ENCODE measurements at regions not wholly inside any gene's neighbourhood (a gene's known extent, or its start where the extent isn't known, plus 50 kb on each side); places are given as distances from the start of the nearest gene placed in this dataset.

DNA sequence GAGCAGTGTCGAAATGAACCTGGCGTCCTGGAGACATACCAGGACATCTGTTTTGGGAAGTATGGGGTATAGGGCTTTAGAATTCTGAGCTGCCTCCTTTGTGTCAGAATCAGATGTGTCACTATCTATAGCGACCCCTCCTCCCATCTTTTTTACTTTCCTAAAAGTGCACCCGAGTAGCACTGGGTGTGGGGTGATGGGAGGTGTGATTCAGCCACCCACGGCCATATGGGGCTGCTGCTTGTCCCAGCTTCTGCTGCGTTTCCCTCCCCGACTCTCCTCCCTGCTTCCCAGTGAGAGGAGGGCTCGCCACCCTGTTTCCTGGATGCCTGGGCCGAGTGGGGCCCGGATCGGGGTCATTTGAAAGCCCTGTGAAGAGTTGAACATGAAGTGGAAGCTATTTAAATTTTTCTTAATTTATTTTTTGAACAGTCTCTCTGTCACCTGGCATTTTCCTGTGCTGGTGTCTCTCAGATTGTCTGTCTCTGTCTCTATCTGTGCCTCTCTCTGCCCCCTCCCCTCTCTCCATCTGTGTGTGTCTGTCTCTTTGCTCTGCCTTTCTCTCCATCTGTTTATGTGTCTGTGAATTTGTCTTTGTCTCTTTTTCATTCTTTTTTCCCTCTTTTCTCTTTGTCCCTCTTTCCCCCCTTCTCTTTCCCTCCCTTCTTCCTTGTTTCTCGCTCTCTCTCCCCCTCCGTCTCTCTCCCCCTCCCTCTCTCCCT lies 638.8 kb upstream of the EEF2KMT start:
- Histone ChIP-seq H3K27ac (ENCODE audit: insufficient read depth, low read depth, low read length, poor library complexity, severe bottlenecking) (no peak overlapping the region), H3K4me3 (ENCODE audit: insufficient read depth, low read depth, low read length) (no peak overlapping the region), H3K27me3 (ENCODE audit: control insufficient read depth, insufficient read depth, low read length, poor library complexity, severe bottlenecking) (no peaks in the 10 kb centered on the region), H3K9me3 (ENCODE audit: control insufficient read depth, low read length) (no peaks in the 10 kb centered on the region), H3K36me3 (ENCODE audit: control insufficient read depth, insufficient read depth, low read length) (no peaks in the 10 kb centered on the region), H3K4me1 (ENCODE audit: control insufficient read depth, insufficient read depth, low read length) (no peaks in the 10 kb centered on the region)
- 82 to 87% methylated on average over 12 to 13 of the region's 13 CpGs for WGBS, 2 experiments

DNA sequence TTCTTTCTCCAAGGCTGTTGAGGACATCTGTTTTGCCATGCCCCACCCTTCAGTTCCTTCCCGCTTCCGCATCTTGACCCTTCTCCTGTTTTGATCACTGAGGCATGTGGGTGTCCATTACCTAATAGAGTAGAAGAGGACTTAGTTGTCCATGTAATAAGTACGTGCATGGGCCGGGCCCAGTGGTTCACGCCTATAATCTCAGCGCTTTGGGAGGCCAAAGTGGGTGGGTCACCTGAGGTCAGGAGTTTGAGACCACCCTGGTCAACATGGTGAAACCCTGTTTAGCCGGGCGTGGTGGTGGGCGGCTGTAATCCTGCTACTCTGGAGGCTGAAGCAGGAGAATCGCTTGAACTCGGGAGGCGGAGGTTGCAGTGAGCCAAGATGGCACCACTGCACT lies 637.8 kb upstream of the EEF2KMT start:
- WGBS, 2 experiments: 95 to 96% methylated on average over 12 of the region's 12 CpGs
- H3K9me3 ChIP-seq (ENCODE audit: control insufficient read depth, low read length): no peaks in the 10 kb centered on the region
- H3K4me1 ChIP-seq (ENCODE audit: control insufficient read depth, insufficient read depth, low read length): no peaks in the 10 kb centered on the region
- H3K27me3 ChIP-seq (ENCODE audit: control insufficient read depth, insufficient read depth, low read length, poor library complexity, severe bottlenecking): no peaks in the 10 kb centered on the region
- no peaks in the 10 kb centered on the region for H3K36me3 ChIP-seq (ENCODE audit: control insufficient read depth, insufficient read depth, low read length)
- H3K4me3 ChIP-seq (ENCODE audit: insufficient read depth, low read depth, low read length): no peak overlapping the region
- H3K27ac ChIP-seq (ENCODE audit: insufficient read depth, low read depth, low read length, poor library complexity, severe bottlenecking): no peak overlapping the region

DNA sequence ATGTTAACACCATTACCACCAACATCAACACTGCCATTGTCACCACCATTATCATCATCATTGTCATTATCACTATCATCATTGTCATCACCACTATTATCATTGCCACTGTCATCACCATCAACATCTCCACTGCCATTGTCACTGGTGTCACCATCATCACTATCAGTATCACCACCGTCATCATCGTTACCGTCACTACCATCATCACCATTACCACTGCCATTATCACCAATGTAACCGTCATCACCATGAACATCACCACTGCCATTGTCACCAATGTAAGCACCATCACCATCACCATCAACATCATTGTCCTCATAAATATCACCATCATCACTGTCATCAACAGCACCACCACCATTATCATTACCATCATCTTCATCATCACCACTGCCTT lies 633.2 kb upstream of the EEF2KMT start:
- Histone ChIP-seq H3K36me3 (ENCODE audit: control insufficient read depth, insufficient read depth, low read length) (no peaks in the 10 kb centered on the region), H3K4me1 (ENCODE audit: control insufficient read depth, insufficient read depth, low read length) (no peaks in the 10 kb centered on the region), H3K27me3 (ENCODE audit: control insufficient read depth, insufficient read depth, low read length, poor library complexity, severe bottlenecking) (no peaks in the 10 kb centered on the region), H3K9me3 (ENCODE audit: control insufficient read depth, low read length) (no peaks in the 10 kb centered on the region), H3K27ac (ENCODE audit: insufficient read depth, low read depth, low read length, poor library complexity, severe bottlenecking) (no peak overlapping the region), H3K4me3 (ENCODE audit: insufficient read depth, low read depth, low read length) (no peak overlapping the region)
- 93 to 94% methylated on average over 4 of the region's 4 CpGs for WGBS, 2 experiments

DNA sequence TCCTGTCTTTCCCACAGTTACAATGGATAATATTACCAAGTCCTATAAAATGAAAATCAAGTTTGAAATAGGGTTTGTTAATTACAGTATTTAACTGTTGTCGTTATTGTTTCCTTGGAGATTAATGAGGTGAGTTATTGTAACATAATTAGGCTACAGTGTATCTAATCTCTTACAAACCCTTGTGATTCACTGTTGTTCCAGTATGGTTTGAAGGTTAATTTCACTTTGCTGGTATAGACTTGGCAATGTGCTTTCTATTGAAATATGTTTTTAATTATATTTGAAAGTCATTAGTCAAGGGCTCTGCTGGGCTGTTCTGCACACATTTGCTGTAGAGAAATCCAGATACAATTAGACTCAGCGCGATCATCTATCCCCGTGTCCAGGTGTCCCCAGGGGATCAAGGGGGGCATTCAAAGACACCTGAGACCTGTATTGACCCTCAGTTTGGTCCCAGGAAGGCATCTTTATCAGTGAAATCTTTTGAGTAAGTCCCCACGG lies 624.6 kb upstream of the EEF2KMT start:
- 90 to 93% methylated on average over 5 of the region's 5 CpGs for WGBS, 2 experiments
- H3K9me3 ChIP-seq (ENCODE audit: control insufficient read depth, low read length): no peaks in the 10 kb centered on the region

DNA sequence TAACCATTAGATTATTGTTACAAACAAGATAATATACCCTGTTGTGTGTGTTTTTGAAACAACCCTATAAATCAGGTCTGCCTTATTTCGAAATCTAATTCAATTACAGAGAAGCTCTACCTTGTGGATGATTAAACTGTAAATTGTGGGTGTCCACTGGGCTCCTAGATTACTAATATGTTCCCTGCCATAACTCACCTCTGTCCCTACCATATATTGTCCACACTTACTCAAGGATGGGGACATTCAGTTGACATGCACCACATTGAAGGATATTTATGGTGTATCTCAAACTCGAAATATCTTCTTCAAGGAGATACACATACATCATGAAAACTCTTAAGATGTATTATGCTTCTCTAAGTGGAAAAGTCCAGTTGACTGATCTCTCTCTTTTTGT lies 617.6 kb upstream of the EEF2KMT start:
- no peaks in the 10 kb centered on the region for H3K4me1 ChIP-seq (ENCODE audit: control insufficient read depth, insufficient read depth, low read length)
- no peaks in the 10 kb centered on the region for H3K9me3 ChIP-seq (ENCODE audit: control insufficient read depth, low read length)
- 100% methylated on average over 2 of the region's 2 CpGs; no CpG with 5 or more reads in 1 of the 2 experiments for WGBS, 2 experiments
- H3K27me3 ChIP-seq (ENCODE audit: control insufficient read depth, insufficient read depth, low read length, poor library complexity, severe bottlenecking): no peaks in the 10 kb centered on the region
- H3K27ac ChIP-seq (ENCODE audit: insufficient read depth, low read depth, low read length, poor library complexity, severe bottlenecking): no peak overlapping the region
- H3K36me3 ChIP-seq (ENCODE audit: control insufficient read depth, insufficient read depth, low read length): no peaks in the 10 kb centered on the region
- no peak overlapping the region for H3K4me3 ChIP-seq (ENCODE audit: insufficient read depth, low read depth, low read length)

More for the DNA sequence above, 624.6 kb upstream of the EEF2KMT start:
- H3K4me3 ChIP-seq (ENCODE audit: insufficient read depth, low read depth, low read length): no peak overlapping the region
- H3K36me3 ChIP-seq (ENCODE audit: control insufficient read depth, insufficient read depth, low read length): no peaks in the 10 kb centered on the region
- no peaks in the 10 kb centered on the region for H3K4me1 ChIP-seq (ENCODE audit: control insufficient read depth, insufficient read depth, low read length)
- H3K27me3 ChIP-seq (ENCODE audit: control insufficient read depth, insufficient read depth, low read length, poor library complexity, severe bottlenecking): no peaks in the 10 kb centered on the region
- H3K27ac ChIP-seq (ENCODE audit: insufficient read depth, low read depth, low read length, poor library complexity, severe bottlenecking): no peak overlapping the region

DNA sequence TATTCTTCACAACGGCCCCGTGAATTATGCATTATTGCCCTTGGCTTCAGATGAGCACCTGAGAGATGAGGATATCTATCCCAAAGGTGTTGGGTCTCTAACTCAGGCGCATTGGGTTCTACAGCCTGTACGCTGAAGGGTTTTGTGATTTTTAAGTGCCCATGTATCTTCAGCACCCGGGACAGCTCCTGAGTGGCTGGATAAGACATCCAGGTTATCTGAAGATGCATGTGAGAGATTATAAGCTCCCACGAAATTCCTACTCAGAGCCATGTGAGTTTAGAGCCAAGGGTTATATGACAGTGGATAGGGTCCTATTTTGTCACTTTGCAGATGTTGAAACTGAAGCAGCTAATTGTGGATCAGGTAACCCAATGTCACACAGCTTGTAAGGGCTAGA lies 612.3 kb upstream of the EEF2KMT start:
- Histone ChIP-seq H3K27me3 (ENCODE audit: control insufficient read depth, insufficient read depth, low read length, poor library complexity, severe bottlenecking) (no peaks in the 10 kb centered on the region), H3K27ac (ENCODE audit: insufficient read depth, low read depth, low read length, poor library complexity, severe bottlenecking) (no peak overlapping the region), H3K4me3 (ENCODE audit: insufficient read depth, low read depth, low read length) (no peak overlapping the region), H3K4me1 (ENCODE audit: control insufficient read depth, insufficient read depth, low read length) (no peaks in the 10 kb centered on the region), H3K36me3 (ENCODE audit: control insufficient read depth, insufficient read depth, low read length) (no peaks in the 10 kb centered on the region), H3K9me3 (ENCODE audit: control insufficient read depth, low read length) (no peaks in the 10 kb centered on the region)
- 69 to 71% methylated on average over 6 of the region's 6 CpGs for WGBS, 2 experiments

DNA sequence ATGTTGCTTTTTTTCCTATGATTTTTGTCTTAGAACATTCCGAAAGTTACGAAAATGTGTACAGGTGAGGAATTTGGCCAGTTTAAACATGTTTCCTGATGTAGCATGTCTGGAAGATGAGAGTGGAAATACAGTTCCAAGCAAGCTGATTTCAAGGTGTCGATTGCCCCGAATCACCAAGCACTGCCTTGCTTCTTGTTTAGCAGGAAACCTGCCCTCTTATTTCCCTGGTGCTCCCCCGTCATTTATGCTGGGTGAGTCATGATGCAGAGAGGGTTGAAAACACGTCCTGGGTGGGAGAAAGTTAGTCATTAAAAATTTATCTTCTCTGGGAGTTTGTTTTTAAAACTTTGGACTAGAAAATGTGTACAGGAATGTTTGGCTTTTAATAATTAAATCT lies 608.6 kb upstream of the EEF2KMT start:
- Histone ChIP-seq H3K27ac (ENCODE audit: insufficient read depth, low read depth, low read length, poor library complexity, severe bottlenecking) (no peak overlapping the region), H3K27me3 (ENCODE audit: control insufficient read depth, insufficient read depth, low read length, poor library complexity, severe bottlenecking) (no peaks in the 10 kb centered on the region), H3K9me3 (ENCODE audit: control insufficient read depth, low read length) (no peaks in the 10 kb centered on the region), H3K36me3 (ENCODE audit: control insufficient read depth, insufficient read depth, low read length) (no peaks in the 10 kb centered on the region), H3K4me3 (ENCODE audit: insufficient read depth, low read depth, low read length) (no peak overlapping the region), H3K4me1 (ENCODE audit: control insufficient read depth, insufficient read depth, low read length) (no peaks in the 10 kb centered on the region)
- WGBS, 2 experiments: 84 to 85% methylated on average over 6 of the region's 6 CpGs

DNA sequence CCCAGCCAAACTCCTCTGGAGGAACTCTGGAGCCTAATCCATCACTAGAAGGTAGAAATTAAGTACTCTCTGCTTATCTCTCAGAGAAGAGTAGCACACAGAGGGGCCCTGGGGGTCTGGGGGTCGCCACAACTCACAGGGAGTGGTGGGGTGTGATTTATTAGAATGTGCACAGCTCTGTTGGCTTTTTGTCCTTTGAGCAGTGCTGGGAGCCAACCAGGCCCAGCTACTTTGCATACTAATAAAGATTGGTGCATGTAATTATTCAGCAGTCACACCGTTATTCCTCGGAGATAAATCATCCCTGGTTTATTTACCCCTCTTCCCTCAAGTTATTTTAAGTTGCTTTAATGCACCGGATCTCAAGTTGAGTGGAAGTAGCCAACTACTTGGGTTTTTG lies 606.7 kb upstream of the EEF2KMT start:
- no peak overlapping the region for H3K27ac ChIP-seq (ENCODE audit: insufficient read depth, low read depth, low read length, poor library complexity, severe bottlenecking)
- 92 to 93% methylated on average over 4 of the region's 4 CpGs for WGBS, 2 experiments
- H3K4me1 ChIP-seq (ENCODE audit: control insufficient read depth, insufficient read depth, low read length): no peaks in the 10 kb centered on the region
- H3K27me3 ChIP-seq (ENCODE audit: control insufficient read depth, insufficient read depth, low read length, poor library complexity, severe bottlenecking): no peaks in the 10 kb centered on the region
- H3K36me3 ChIP-seq (ENCODE audit: control insufficient read depth, insufficient read depth, low read length): no peaks in the 10 kb centered on the region
- H3K9me3 ChIP-seq (ENCODE audit: control insufficient read depth, low read length): no peaks in the 10 kb centered on the region
- no peak overlapping the region for H3K4me3 ChIP-seq (ENCODE audit: insufficient read depth, low read depth, low read length)

DNA sequence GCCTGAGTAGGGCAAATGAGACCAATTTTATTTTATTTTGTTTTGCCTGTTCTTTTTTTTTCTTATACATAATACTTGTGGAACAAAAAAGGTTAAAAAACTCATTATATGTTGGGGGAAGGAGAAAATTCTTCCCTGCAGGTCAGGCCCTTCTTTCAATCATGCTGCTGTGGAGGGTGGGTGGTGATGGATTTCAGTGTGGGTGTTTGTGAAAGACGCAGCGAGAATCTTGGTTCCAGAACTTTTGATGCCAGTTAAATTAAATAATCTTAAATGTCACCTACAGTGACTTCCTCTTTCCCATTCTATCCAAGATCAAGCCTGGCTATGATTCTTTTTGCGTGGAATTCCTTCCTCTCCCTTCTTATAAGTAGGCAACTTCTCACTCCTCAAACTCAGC lies 595.8 kb upstream of the EEF2KMT start:
- Histone ChIP-seq H3K36me3 (ENCODE audit: control insufficient read depth, insufficient read depth, low read length) (no peaks in the 10 kb centered on the region), H3K27ac (ENCODE audit: insufficient read depth, low read depth, low read length, poor library complexity, severe bottlenecking) (no peak overlapping the region), H3K27me3 (ENCODE audit: control insufficient read depth, insufficient read depth, low read length, poor library complexity, severe bottlenecking) (no peaks in the 10 kb centered on the region), H3K9me3 (ENCODE audit: control insufficient read depth, low read length) (no peaks in the 10 kb centered on the region), H3K4me3 (ENCODE audit: insufficient read depth, low read depth, low read length) (no peak overlapping the region), H3K4me1 (ENCODE audit: control insufficient read depth, insufficient read depth, low read length) (no peaks in the 10 kb centered on the region)
- WGBS, 2 experiments: 88 to 91% methylated on average over 3 of the region's 3 CpGs

DNA sequence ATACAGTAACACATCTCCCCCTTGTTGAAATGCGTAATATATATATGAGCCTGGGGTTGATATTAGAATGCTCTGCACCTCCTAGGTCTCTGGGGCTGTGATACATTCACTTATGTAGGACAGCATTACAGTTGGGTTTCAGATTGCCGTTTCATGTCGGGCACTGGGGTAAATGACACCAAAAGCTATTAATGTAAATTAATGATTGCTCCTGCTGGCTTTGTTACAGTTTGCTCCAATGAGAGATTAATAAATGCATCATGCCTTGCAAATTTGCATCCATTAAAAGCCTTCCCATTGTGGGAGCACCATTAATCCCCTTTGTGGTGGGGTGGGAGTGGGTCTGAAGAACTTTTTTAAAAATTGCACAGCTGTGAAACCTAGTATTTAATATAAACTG lies 584.4 kb upstream of the EEF2KMT start:
- Histone ChIP-seq H3K9me3 (ENCODE audit: control insufficient read depth, low read length) (no peaks in the 10 kb centered on the region), H3K4me1 (ENCODE audit: control insufficient read depth, insufficient read depth, low read length) (no peaks in the 10 kb centered on the region), H3K4me3 (ENCODE audit: insufficient read depth, low read depth, low read length) (no peak overlapping the region), H3K27ac (ENCODE audit: insufficient read depth, low read depth, low read length, poor library complexity, severe bottlenecking) (no peak overlapping the region), H3K27me3 (ENCODE audit: control insufficient read depth, insufficient read depth, low read length, poor library complexity, severe bottlenecking) (no peaks in the 10 kb centered on the region), H3K36me3 (ENCODE audit: control insufficient read depth, insufficient read depth, low read length) (no peaks in the 10 kb centered on the region)
- WGBS, 2 experiments: 92 to 100% methylated on average over 3 of the region's 3 CpGs
